Right atrium auricular region (tissue), 2 donors: ENCODE measurements at regions not wholly inside any gene's neighbourhood (a gene's known extent, or its start where the extent isn't known, plus 50 kb on each side); places are given as distances from the start of the nearest gene placed in this dataset.

Experiments used
- DNase-seq: peaks from one replicate; pipeline ENCODE4 v3.0.0-alpha.2; 2019; ENCODE audit warnings: low spot score
- H3K27ac ChIP-seq, 2 donors: fragments of 200-600 bp; sonication (generic); 1 replicate in 1 of 2; 2 replicates in 1 of 2; pipeline ENCODE4 v1.5.1; 2016 to 2019
- H3K27me3 ChIP-seq, 2 donors: fragments of 200-600 bp; sonication (generic); one replicate each; pipeline versions ENCODE4 v1.5.1 to v1.6.0; 2017 to 2019
- H3K36me3 ChIP-seq: fragments of 200-600 bp; sonication (generic); one replicate; pipeline ENCODE4 v1.5.1; 2016
- H3K4me1 ChIP-seq, 2 donors: fragments of 200-600 bp; sonication (generic); one replicate each; pipeline versions ENCODE4 v1.5.1 to v1.6.0; 2017 to 2019
- H3K4me3 ChIP-seq, 2 donors: fragments of 200-600 bp; sonication (generic); 1 replicate in 1 of 2; 2 replicates in 1 of 2; pipeline ENCODE4 v1.5.1; 2017 to 2019; ENCODE audit warnings: mild to moderate bottlenecking in 1 of 2, moderate library complexity in 1 of 2
- H3K9me3 ChIP-seq, 2 donors: fragments of 200-600 bp; sonication (generic); one replicate each; pipeline ENCODE4 v1.5.1; 2019
- CTCF ChIP-seq, 2 donors: fragments of 200-600 bp; sonication (generic); IDR thresholded peaks; one replicate each; pipeline ENCODE4 v1.5.1; 2019; ENCODE audit warnings: antibody characterized with exemption in 2 of 2

GRCh38 chr6:96276305-96276704 is 245.3 kb upstream of the UFL1 start:
- Histone ChIP-seq H3K4me3 (no peak overlapping the region), H3K36me3 (no peaks in the 10 kb centered on the region), H3K27me3 (no peaks in the 10 kb centered on the region), H3K4me1 (no peaks in the 10 kb centered on the region), H3K27ac (no peak overlapping the region), H3K9me3 (peaks cover 0 to 12% of the 10 kb centered on the region in 2 donors)
- DNase-seq, result no peak
- no peak for TF ChIP-seq CTCF (IDR thresholded peaks at IDR 0.05)

GRCh38 chr6:96276856-96277255 is 244.8 kb upstream of the UFL1 start:
- Histone ChIP-seq H3K4me1 (no peaks in the 10 kb centered on the region), H3K36me3 (no peaks in the 10 kb centered on the region), H3K4me3 (no peak overlapping the region), H3K27ac (no peak overlapping the region), H3K9me3 (peaks cover 0 to 10% of the 10 kb centered on the region in 2 donors), H3K27me3 (no peaks in the 10 kb centered on the region)
- no peak for DNase-seq
- no peak for TF ChIP-seq CTCF (IDR thresholded peaks at IDR 0.05)

GRCh38 chr6:96279084-96279483 is 242.5 kb upstream of the UFL1 start:
- Histone ChIP-seq H3K27me3 (no peaks in the 10 kb centered on the region), H3K4me3 (no peak overlapping the region), H3K36me3 (no peaks in the 10 kb centered on the region), H3K4me1 (no peaks in the 10 kb centered on the region), H3K9me3 (no peaks in the 10 kb centered on the region), H3K27ac (no peak overlapping the region)
- no peak for TF ChIP-seq CTCF (IDR thresholded peaks at IDR 0.05)
- DNase-seq, result no peak

GRCh38 chr6:96286503-96286902 is 235.1 kb upstream of the UFL1 start:
- DNase-seq, result no peak
- Histone ChIP-seq H3K36me3 (no peaks in the 10 kb centered on the region), H3K9me3 (no peaks in the 10 kb centered on the region), H3K4me1 (no peaks in the 10 kb centered on the region), H3K27ac (no peak overlapping the region), H3K27me3 (no peaks in the 10 kb centered on the region), H3K4me3 (no peak overlapping the region)
- no peak for TF ChIP-seq CTCF (IDR thresholded peaks at IDR 0.05)

GRCh38 chr6:96299525-96299924 is 222.1 kb upstream of the UFL1 start:
- TF ChIP-seq CTCF (IDR thresholded peaks at IDR 0.05), result no peak

GRCh38 chr6:96301023-96301422 is 220.6 kb upstream of the UFL1 start:
- TF ChIP-seq CTCF (IDR thresholded peaks at IDR 0.05), result no peak
- no peak overlapping the region for H3K27ac ChIP-seq
- no peak overlapping the region for H3K4me3 ChIP-seq
- H3K27me3 ChIP-seq, result no peaks in the 10 kb centered on the region
- H3K9me3 ChIP-seq, result no peaks in the 10 kb centered on the region
- H3K4me1 ChIP-seq, result no peaks in the 10 kb centered on the region
- H3K36me3 ChIP-seq, result no peaks in the 10 kb centered on the region
- no peak for DNase-seq

More at GRCh38 chr6:96299525-96299924, 222.1 kb upstream of the UFL1 start:
- no peaks in the 10 kb centered on the region for H3K27me3 ChIP-seq
- no peaks in the 10 kb centered on the region for H3K4me1 ChIP-seq
- H3K4me3 ChIP-seq, result no peak overlapping the region
- H3K36me3 ChIP-seq, result no peaks in the 10 kb centered on the region
- H3K9me3 ChIP-seq, result no peaks in the 10 kb centered on the region
- DNase-seq, result no peak
- no peak overlapping the region for H3K27ac ChIP-seq
